H1 (cell line): ENCODE measurements at regions not wholly inside any gene's neighbourhood (a gene's known extent, or its start where the extent isn't known, plus 50 kb on each side); places are given as distances from the start of the nearest gene placed in this dataset.

ENCODE experiments used
- CTBP2 ChIP-seq: IDR thresholded peaks from 2 replicates; pipeline ENCODE4 v1.7.0; 2011; ENCODE audit warnings: borderline replicate concordance, mild to moderate bottlenecking, moderate library complexity, mixed read lengths, low read length; ENCODE audit not compliant: insufficient read depth, insufficient read length
- SAP30 ChIP-seq: fragments of 300-600 bp; sonication (generic); IDR thresholded peaks from 2 replicates; pipeline ENCODE4 v1.7.1; 2012; ENCODE audit warnings: low read length, moderate library complexity, mild to moderate bottlenecking, inconsistent platforms; ENCODE audit not compliant: insufficient read depth, insufficient replicate concordance
- SP1 ChIP-seq: IDR thresholded peaks from 2 replicates; pipeline ENCODE4 v1.6.1; 2011; ENCODE audit warnings: low read depth, low read length

DNA sequence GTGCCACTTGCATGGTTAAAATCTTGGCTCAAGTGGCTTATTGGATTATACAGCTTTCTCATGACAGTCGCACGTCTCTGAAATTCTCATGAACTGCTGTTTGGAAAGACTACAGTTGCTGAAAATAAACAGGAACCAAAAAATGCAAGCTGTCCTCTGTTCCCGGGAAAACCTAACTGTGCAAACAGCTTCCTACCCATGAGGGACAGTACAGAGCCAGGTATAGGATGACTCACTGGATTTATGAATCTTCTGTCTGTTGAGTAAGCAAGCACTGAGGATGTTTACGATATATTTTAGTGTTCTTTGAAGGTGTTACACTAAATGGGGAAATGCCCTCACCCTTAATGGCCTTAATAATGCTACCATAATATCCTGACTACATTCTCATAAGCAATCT, 380.3 kb upstream of the TNC start (continued):
- TF ChIP-seq CTBP2, result no peak
- no peak for TF ChIP-seq SP1
- TF ChIP-seq SAP30, result no peak
